ENCODE measurements at regions not wholly inside any gene's neighbourhood (a gene's known extent, or its start where the extent isn't known, plus 50 kb on each side); places are given as distances from the start of the nearest gene placed in this dataset.

GRCh38 chr5:74469234-74469994, 171.1 kb downstream of the ENC1 start:
- no peak overlapping the region for H2BK20ac ChIP-seq (ENCODE audit: low read length)
- no peaks in the 10 kb centered on the region for H3K36me3 ChIP-seq (ENCODE audit: control insufficient read depth in 2 of 4, insufficient read depth in 4 of 4, low read length in 3 of 4)
- H3K14ac ChIP-seq (ENCODE audit: insufficient read length): no peak overlapping the region
- no peaks in the 10 kb centered on the region for H3K9me3 ChIP-seq (ENCODE audit: insufficient read depth in 2 of 2, low read depth in 1 of 2, low read length in 1 of 2)
- H4K5ac ChIP-seq (ENCODE audit: insufficient read length, low read depth, low read length): no peak overlapping the region
- H2BK12ac ChIP-seq (ENCODE audit: low read depth, low read length): no peak overlapping the region
- ChIA-PET CTCF (ENCODE audit: partially characterized antibody) (interaction anchor here (0.7 kb wide), 1 partner anchor 9 kb away, joined by 3 read pairs; no protein-coding TSS in a partner anchor), POLR2A (ENCODE audit: partially characterized antibody) (no interaction called here)
- no peak for DNase-seq (ENCODE audit: low read depth in 1 of 2, low spot score in 2 of 2)
- H2AFZ ChIP-seq (ENCODE audit: low read length): no peak overlapping the region
- H2BK15ac ChIP-seq (ENCODE audit: low read length): no peak overlapping the region
- no peak overlapping the region for H3K4me2 ChIP-seq (ENCODE audit: insufficient read depth in 1 of 2, low read depth in 2 of 2, low read length in 2 of 2)
- H3K23me2 ChIP-seq (ENCODE audit: low read depth, low read length): no peaks in the 10 kb centered on the region
- H3K18ac ChIP-seq (ENCODE audit: extremely low read depth, low read length): no peak overlapping the region
- no peak overlapping the region for H3K27ac ChIP-seq (ENCODE audit: low read depth, low read length)
- no peak overlapping the region for H2BK5ac ChIP-seq (ENCODE audit: low read depth, low read length)
- no peaks in the 10 kb centered on the region for H3K4me1 ChIP-seq (replicated peaks in 1 of 4; ENCODE audit: control insufficient read depth in 3 of 4, insufficient read depth in 4 of 4, low read length in 3 of 4)
- H3K9ac ChIP-seq (replicated peaks in 1 of 4; ENCODE audit: extremely low read depth in 1 of 4, low read depth in 3 of 4, low read length in 3 of 4): no peak overlapping the region
- TF ChIP-seq JUN (IDR thresholded peaks at IDR 0.05; ENCODE audit: low read depth, low read length) (no peak), ZNF274 (IDR thresholded peaks at IDR 0.05; ENCODE audit: borderline replicate concordance, extremely low read depth, low read length) (no peak), RXRA (IDR thresholded peaks at IDR 0.05; ENCODE audit: insufficient read depth, low read depth, low read length) (no peak)
- H3K79me2 ChIP-seq (ENCODE audit: control insufficient read depth in 1 of 2, insufficient read depth in 2 of 2, low read length in 2 of 2): no peaks in the 10 kb centered on the region
- H3K79me1 ChIP-seq (ENCODE audit: low read depth, low read length): no peaks in the 10 kb centered on the region
- H3K4ac ChIP-seq (replicated peaks; ENCODE audit: insufficient read length, low read depth, low read length): no peak overlapping the region
- H3K56ac ChIP-seq (replicated peaks; ENCODE audit: insufficient read length, low read depth, low read length): no peak overlapping the region
- no peak overlapping the region for H2BK120ac ChIP-seq (replicated peaks; ENCODE audit: low read depth, low read length)
- 83% methylated on average over 8 of the region's 8 CpGs; no CpG with 5 or more reads in 1 of the 2 experiments for WGBS, 2 experiments (ENCODE audit: extremely low coverage in 1 of 2, insufficient coverage in 1 of 2, insufficient read length in 1 of 2, insufficient replicate concordance in 2 of 2, low coverage in 1 of 2, low lambda C conversion rate in 2 of 2, missing lambda C conversion rate in 1 of 2)
- no peak overlapping the region for H2AK5ac ChIP-seq (ENCODE audit: low read depth, low read length)
- no peak overlapping the region for H3K4me3 ChIP-seq (ENCODE audit: extremely low read depth in 1 of 4, insufficient read depth in 2 of 4, low read depth in 3 of 4, low read length in 4 of 4)
- no peak overlapping the region for H4K8ac ChIP-seq (ENCODE audit: extremely low read depth, insufficient read depth, low read length)
- no peaks in the 10 kb centered on the region for H3K27me3 ChIP-seq (replicated peaks in 1 of 4; ENCODE audit: control insufficient read depth in 3 of 4, extremely low read depth in 1 of 4, insufficient read depth in 3 of 4, low read length in 3 of 4)
- no peaks in the 10 kb centered on the region for H4K20me1 ChIP-seq (replicated peaks in 1 of 2; ENCODE audit: control insufficient read depth in 1 of 2, insufficient read depth in 2 of 2, low read length in 2 of 2)
- no peak overlapping the region for H4K91ac ChIP-seq (replicated peaks; ENCODE audit: insufficient read length, low read length)
- H3K23ac ChIP-seq (ENCODE audit: insufficient read length): no peak overlapping the region
- FAIRE-seq: no peak
